GM18519 (cell line): ENCODE measurements at regions not wholly inside any gene's neighbourhood (a gene's known extent, or its start where the extent isn't known, plus 50 kb on each side); places are given as distances from the start of the nearest gene placed in this dataset.

Experiments used
- ATAC-seq: cut with Tn5 transposase; IDR thresholded peaks from one replicate; pipeline ENCODE4 v1.9.1; 2021; ENCODE audit warnings: mild to moderate bottlenecking, moderate library complexity; ENCODE audit not compliant: unreplicated experiment, low FRiP score

DNA sequence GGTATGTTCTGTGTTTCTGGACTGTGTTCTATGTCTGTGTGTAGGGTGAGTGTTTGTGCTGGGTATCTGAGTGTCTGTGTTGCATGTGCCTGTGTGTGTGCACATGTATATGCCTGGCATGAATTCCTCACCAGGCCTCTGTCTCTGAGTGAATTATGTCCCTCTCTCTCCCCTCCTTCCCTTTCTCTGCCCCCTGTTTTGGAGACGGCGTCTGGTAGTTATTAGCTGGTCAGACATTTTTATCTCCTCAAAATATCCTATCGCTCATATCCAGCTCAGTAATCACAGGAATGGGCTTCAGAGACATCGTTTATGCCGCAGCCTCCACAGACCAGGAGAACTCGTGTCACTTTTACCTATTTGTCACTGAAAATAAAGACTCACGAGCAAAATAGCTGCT lies 483.2 kb upstream of the BRINP1 start:
- ATAC-seq: no peak

DNA sequence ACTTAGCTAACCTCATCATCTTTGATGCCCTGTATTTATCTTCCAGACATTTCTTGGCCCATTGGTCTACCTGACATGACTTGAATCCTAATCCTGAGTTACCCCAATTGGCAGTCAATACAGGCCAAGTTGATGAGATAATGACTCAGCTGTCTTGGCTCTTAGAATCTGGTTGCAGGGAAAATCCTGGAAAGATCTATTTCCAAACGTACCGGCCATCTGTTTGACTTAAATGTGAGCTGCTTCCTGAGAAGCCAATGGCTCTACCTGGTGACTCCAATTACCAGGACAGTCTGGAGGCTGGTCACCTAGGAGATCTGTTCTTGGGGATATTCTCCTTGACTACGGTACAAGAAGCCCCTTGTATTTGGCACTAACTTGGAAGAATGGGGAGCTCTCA lies 475.2 kb upstream of the BRINP1 start:
- ATAC-seq: no peak

DNA sequence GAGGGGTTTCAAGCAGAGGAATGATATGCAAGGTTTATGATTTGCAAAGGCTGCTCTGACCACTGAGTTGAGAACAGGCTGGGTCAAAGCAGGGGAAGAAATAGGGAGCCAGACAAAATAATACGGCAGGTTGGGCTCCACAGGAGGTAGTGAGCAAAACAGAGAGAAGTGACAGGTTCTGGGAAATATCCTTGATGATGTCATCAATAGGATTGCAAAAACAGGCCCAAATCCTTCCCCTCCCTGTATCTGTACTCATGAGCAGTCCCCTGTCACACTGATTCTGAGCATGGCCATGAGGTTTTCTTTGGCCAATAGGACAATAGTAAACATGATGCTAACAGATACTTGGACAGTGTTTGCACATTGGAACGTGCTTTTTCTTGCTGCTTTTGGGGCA lies 471.8 kb upstream of the BRINP1 start:
- no peak for ATAC-seq

DNA sequence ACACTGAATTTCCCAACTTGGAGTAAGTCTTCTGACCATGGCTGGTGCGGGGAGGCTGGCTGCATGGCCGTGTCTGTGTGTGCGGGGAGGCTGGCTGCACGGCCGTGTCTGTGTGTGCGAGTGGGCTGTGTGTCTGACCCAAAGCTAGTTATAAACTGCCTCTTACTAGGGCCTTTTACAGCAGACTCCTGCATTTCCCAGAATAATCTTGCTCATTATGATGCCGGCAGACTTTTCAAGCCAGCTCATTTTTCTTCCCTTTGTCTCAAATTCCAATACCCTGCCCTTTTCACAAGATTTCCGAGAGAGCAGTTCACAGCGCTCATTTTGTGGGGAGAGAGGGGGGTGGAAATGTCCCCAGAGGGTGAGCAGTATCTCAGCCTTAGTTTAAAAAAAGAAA lies 470.7 kb upstream of the BRINP1 start:
- ATAC-seq: no peak

- no peak for ATAC-seq
These were observed 469.0 kb upstream of the BRINP1 start for GRCh38 chr9:119838210-119838609.

DNA sequence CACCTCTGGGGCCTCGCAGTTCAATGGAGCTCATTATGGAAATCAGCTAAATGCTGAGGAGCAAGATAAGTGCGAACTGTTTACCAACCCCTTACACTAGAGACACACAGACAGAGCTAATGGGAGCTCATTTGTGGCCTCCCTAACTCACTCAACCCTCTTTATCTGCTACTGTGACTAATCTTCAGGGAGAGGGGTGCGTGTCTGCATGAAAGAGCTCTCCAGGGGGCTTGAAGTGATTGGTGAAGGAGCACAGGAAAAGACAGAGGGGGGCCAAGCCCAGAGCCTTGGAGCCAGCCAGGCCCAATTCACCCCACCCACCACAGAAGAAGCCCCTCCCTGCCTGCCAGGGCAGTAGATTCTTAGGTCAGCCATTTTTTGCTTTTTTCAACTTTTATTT lies 466.8 kb upstream of the BRINP1 start:
- ATAC-seq: no peak

DNA sequence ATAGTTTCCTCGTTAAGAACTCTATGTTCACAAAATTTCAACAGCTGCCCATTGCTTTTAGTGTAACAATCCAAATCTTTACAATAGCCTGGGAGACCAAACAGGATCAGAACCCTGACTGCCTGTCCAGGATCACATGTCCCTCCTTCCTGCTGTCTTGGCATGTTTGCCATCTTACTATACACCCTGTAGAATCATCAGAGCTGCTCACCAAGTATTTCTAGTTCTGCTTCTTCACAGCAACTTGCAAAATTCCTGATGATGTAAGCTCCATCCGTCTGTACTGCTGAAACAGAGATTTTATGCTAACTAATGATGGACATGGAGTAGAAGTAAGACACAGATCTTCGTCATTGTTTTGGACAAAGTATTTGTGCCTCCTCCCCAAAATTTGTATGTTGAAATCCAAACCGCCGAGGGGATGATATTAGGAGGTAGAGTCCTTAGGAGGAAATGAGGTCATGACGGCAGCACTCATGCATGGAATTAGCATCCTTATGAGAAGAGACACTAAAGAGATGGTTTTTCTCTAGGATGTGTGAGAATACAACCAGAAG lies 464.9 kb upstream of the BRINP1 start:
- no peak for ATAC-seq

DNA sequence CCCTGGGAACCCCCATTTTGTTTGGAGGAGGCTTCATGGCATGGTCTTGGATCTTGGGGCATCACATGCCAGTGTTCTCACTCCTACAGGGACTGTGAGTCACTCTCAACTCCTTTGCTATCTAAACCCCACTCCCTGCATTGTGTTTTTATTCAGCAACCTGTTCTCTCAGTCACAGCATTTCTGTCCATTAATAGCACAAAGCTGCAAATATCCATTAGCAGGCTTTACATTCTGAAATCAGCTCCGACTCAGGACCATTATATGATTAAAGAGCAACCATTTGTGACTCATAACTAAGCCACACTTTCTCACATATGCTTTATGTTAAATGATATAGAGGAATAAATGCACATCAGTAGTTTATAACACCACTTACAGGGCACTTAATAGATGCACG lies 462.1 kb upstream of the BRINP1 start:
- no peak for ATAC-seq

GRCh38 chr9:119829748-119830147 lies 460.5 kb upstream of the BRINP1 start:
- no peak for ATAC-seq

- no peak for ATAC-seq
These were observed 460.0 kb upstream of the BRINP1 start for GRCh38 chr9:119829186-119829585.

DNA sequence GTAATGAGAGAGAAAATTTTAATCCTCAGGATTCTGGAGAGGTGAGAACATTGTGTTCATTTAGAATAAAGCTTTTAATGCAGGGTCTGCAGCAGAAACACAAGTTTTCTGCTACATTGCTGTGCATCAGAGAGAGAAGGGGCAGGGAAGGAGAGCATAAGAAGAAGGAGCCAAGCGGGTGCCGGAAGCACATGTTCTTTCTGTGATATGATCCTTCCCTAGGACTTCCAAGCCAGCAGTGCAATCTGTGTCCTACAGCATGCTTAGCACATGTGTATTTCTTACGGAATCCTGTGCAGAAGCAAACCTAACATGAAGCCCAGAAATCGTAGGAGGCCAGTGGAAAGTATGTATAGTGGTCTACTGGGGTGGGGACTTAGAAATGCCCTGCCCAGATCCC lies 458.3 kb upstream of the BRINP1 start:
- no peak for ATAC-seq

GRCh38 chr9:119827126-119827525 lies 457.9 kb upstream of the BRINP1 start:
- no peak for ATAC-seq

GRCh38 chr9:119818726-119819435 lies 449.6 kb upstream of the BRINP1 start:
- ATAC-seq: no peak

DNA sequence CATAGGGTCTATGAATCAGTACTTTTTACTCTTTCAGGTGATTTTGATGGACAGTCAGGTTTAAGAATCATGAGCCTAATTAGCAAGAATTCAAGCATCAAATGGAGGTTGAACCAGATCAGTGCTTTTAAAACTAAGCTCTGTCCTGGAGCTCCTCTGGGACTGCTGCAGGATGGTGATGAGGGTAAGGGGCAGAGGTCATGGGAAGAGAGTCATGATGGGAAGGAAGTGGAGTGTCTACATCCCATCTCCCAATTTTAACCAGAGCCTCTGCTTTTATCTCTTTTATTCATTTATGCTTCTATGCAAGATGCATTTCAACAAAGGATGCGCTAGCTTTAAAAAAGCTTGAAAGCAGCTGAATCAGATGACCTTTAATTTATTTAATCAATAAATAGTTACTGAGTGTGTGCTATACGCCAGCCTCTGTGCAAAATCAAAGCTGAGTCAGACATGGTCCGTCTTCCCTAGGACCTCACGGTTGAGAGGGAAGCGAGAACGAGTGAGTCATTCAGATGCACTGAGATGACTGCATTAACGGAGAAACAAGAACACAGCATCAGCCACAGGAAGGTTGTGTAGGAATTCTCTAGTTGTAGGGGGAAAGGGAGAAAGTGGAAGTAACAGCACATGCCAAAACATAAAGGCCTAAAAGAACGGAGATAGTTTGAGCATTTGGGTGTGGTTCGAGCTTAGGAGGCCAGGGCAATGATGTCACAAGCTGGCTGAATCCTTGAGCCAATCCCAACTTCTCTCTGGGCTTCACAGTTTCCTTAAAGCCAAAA lies 441.6 kb upstream of the BRINP1 start:
- ATAC-seq: no peak

DNA sequence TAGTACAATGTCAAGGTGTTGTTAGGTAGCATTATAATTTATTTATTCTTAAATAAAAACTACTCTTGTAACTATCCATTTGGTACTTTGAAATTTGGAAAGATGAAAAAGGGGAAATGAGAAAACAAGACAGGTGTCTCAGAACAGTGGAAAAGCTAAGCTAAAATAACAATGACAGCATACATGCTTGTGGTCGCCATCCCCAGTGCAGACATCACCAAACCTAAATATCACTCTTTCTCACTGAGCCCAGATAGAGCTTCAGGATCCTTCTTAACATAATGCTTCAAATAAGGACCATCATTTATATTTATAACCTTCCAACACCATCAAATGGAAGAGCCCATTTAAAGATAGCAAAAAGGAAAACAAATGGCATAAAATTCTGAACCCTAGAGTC lies 434.4 kb upstream of the BRINP1 start:
- no peak for ATAC-seq

GRCh38 chr9:119802621-119803020 lies 433.4 kb upstream of the BRINP1 start:
- no peak for ATAC-seq

GRCh38 chr9:119802133-119802532 lies 432.9 kb upstream of the BRINP1 start:
- no peak for ATAC-seq

DNA sequence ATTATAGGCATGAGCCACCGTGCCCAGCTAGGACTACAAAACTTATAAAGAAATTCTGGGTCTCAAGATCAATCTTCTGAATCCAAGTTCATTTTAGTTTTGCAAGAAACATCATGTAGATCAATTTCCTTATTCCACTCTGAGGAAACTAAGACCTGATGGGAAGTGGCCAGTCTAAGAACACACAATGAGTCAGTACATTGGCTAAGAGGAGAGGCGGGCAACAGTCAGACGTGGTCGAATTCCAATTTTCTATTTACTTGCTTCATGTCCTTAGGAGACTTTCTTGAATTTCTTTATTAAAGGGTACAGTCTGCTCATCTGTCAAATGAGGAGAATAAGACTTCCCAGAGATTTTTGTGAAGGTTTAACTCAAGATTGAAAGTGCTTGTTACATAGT lies 432.1 kb upstream of the BRINP1 start:
- ATAC-seq: no peak

DNA sequence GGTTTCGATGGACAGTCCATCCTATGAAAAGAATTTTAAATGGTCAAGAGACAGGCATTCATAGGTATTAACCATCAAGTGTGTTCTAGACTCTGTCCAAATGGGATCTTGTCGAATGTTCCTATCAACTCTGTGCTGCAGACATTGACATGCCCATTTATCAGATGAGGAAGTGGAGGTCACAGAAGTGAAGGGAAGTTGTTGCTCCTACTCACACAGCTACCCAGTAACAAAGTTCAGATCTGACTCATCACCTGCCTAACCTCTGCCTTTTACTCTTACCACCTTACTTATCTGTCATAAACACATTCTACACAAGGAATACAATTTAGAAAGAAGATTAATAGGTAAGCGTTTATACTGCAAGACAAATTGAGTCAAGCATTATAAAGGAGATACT lies 426.2 kb upstream of the BRINP1 start:
- no peak for ATAC-seq

GRCh38 chr9:119794836-119795235 lies 425.6 kb upstream of the BRINP1 start:
- no peak for ATAC-seq

DNA sequence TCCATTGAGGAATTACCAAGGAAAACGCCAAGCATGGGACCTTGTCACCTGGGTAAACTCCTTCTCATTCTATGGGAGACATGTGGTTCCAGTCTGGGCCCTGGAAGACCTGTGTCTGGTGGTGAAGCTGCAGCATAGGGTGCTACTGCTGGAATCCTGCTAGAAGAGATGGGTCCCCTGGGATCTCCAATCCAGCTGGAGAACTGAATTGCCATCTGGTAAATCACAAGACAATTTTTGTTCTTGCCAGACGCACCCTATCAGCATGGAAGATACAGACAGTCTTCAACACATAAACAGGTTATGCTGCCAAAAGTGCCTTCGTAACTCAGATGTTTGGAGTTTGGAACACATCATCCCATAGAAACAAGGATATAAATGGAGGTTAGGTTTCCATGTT lies 424.0 kb upstream of the BRINP1 start:
- ATAC-seq: no peak

- ATAC-seq: peak; percentile 70
These were observed 423.0 kb upstream of the BRINP1 start for GRCh38 chr9:119792242-119792641.
